SU-DHL-6 (cell line): ENCODE measurements at regions not wholly inside any gene's neighbourhood (a gene's known extent, or its start where the extent isn't known, plus 50 kb on each side); places are given as distances from the start of the nearest gene placed in this dataset.

Source experiments
- H2AFZ ChIP-seq: fragments of 200-600 bp; sonication (generic); 2 replicates; pipeline ENCODE4 v1.6.1; 2014; ENCODE audit warnings: low read depth, mild to moderate bottlenecking, moderate library complexity, mixed read lengths, antibody characterized with exemption, low read length; ENCODE audit not compliant: severe bottlenecking
- H3F3A ChIP-seq: fragments of 200-600 bp; shearing (Covaris generic); 2 replicates; pipeline ENCODE4 v1.6.0; 2016; ENCODE audit warnings: antibody characterized with exemption, mild to moderate bottlenecking; ENCODE audit not compliant: insufficient read depth
- H3K27ac ChIP-seq: fragments of 200-600 bp; sonication (generic); 2 replicates; pipeline ENCODE4 v1.5.1; 2016; ENCODE audit warnings: low read depth, mild to moderate bottlenecking, low read length, moderate library complexity, mixed read lengths
- H3K27me3 ChIP-seq: fragments of 200-600 bp; sonication (generic), shearing (Covaris generic); 2 replicates; pipeline ENCODE4 v1.6.0; 2014; ENCODE audit warnings: mild to moderate bottlenecking, low read length
- H3K36me3 ChIP-seq: fragments of 200-600 bp; sonication (generic); 2 replicates; pipeline ENCODE4 v1.6.1; 2014; ENCODE audit warnings: mild to moderate bottlenecking, low read length, mixed read lengths
- H3K4me2 ChIP-seq: fragments of 300-600, 200-600 bp; shearing (Covaris generic), sonication (generic); 2 replicates; pipeline ENCODE4 v1.6.0; 2014; ENCODE audit warnings: low read length, low read depth, mild to moderate bottlenecking; ENCODE audit not compliant: poor library complexity, severe bottlenecking
- H3K4me3 ChIP-seq: fragments of 200-600 bp; sonication (generic); 2 replicates; pipeline ENCODE4 v1.5.1; 2014; ENCODE audit warnings: antibody characterized with exemption, low read length, mild to moderate bottlenecking, mixed read lengths; ENCODE audit not compliant: insufficient read depth, poor library complexity, severe bottlenecking
- H3K79me2 ChIP-seq: fragments of 200-600 bp; sonication (generic); 2 replicates; pipeline ENCODE4 v1.6.1; 2014; ENCODE audit warnings: mild to moderate bottlenecking, low read length, moderate library complexity; ENCODE audit not compliant: insufficient read depth
- H3K9ac ChIP-seq: fragments of 200-600 bp; sonication (generic); 2 replicates; pipeline ENCODE4 v1.7.0; 2014; ENCODE audit warnings: mild to moderate bottlenecking, low read length
- H3K9me2 ChIP-seq: fragments of 200-600 bp; sonication (generic); replicated peaks from 2 replicates; pipeline ENCODE4 v1.6.1; 2014; ENCODE audit warnings: low read length; ENCODE audit not compliant: insufficient read depth
- H3K9me3 ChIP-seq: fragments of 200-600 bp; sonication (generic); 2 replicates; pipeline ENCODE4 v1.6.1; 2014; ENCODE audit warnings: low read length, mixed read lengths; ENCODE audit not compliant: insufficient read depth
- H4K20me1 ChIP-seq: fragments of 200-600 bp; sonication (generic); 2 replicates; pipeline ENCODE4 v1.6.1; 2014; ENCODE audit warnings: low read depth, mild to moderate bottlenecking, antibody characterized with exemption, low read length, moderate library complexity, mixed read lengths
- CTCF ChIP-seq: fragments of 200-600 bp; sonication (generic); IDR thresholded peaks from one replicate; pipeline ENCODE4 v1.5.1; 2017; ENCODE audit warnings: antibody characterized with exemption, mild to moderate bottlenecking, low read length, moderate library complexity; ENCODE audit not compliant: insufficient read depth, poor library complexity, severe bottlenecking
- EZH2phosphoT487 ChIP-seq: fragments of 200-600 bp; sonication (generic), shearing (Covaris generic); conservative IDR thresholded peaks from 2 replicates; pipeline ENCODE4 v1.6.1; 2018; ENCODE audit warnings: mild to moderate bottlenecking, antibody characterized with exemption, low read length, moderate library complexity, mixed read lengths

GRCh38 chr3:73805435-73805834 is 180.7 kb upstream of the PDZRN3 start:
- no peak overlapping the region for H3K9ac ChIP-seq
- no peaks in the 10 kb centered on the region for H4K20me1 ChIP-seq
- TF ChIP-seq CTCF (no peak), EZH2phosphoT487 (no peak)

GRCh38 chr3:73804204-73804603 is 179.5 kb upstream of the PDZRN3 start:
- no peaks in the 10 kb centered on the region for H3K36me3 ChIP-seq
- H3K4me3 ChIP-seq, result no peak overlapping the region
- no peak overlapping the region for H3K9ac ChIP-seq
- no peaks in the 10 kb centered on the region for H3K9me2 ChIP-seq
- H3K27me3 ChIP-seq, result no peaks in the 10 kb centered on the region
- no peaks in the 10 kb centered on the region for H3K9me3 ChIP-seq
- no peak overlapping the region for H3K27ac ChIP-seq
- no peaks in the 10 kb centered on the region for H4K20me1 ChIP-seq
- H2AFZ ChIP-seq, result no peak overlapping the region
- no peaks in the 10 kb centered on the region for H3K79me2 ChIP-seq
- no peak overlapping the region for H3K4me2 ChIP-seq
- TF ChIP-seq CTCF, result no peak
- TF ChIP-seq EZH2phosphoT487, result no peak
- H3F3A ChIP-seq, result no peaks in the 10 kb centered on the region

More at GRCh38 chr3:73805435-73805834, 180.7 kb upstream of the PDZRN3 start:
- H3K36me3 ChIP-seq, result no peaks in the 10 kb centered on the region
- no peaks in the 10 kb centered on the region for H3K9me3 ChIP-seq
- H3K79me2 ChIP-seq, result no peaks in the 10 kb centered on the region
- no peaks in the 10 kb centered on the region for H3K9me2 ChIP-seq
- no peaks in the 10 kb centered on the region for H3K27me3 ChIP-seq
- no peaks in the 10 kb centered on the region for H3F3A ChIP-seq
- no peak overlapping the region for H2AFZ ChIP-seq
- no peak overlapping the region for H3K27ac ChIP-seq
- H3K4me2 ChIP-seq, result no peak overlapping the region
- no peak overlapping the region for H3K4me3 ChIP-seq

- no peak for TF ChIP-seq CTCF
- TF ChIP-seq EZH2phosphoT487, result no peak
- Histone ChIP-seq H2AFZ (no peak overlapping the region), H3K79me2 (no peaks in the 10 kb centered on the region), H3K4me3 (no peak overlapping the region), H3K27ac (no peak overlapping the region), H3K9me3 (no peaks in the 10 kb centered on the region), H3F3A (no peaks in the 10 kb centered on the region), H3K27me3 (no peaks in the 10 kb centered on the region), H4K20me1 (no peaks in the 10 kb centered on the region), H3K9ac (no peak overlapping the region), H3K4me2 (no peak overlapping the region), H3K36me3 (no peaks in the 10 kb centered on the region), H3K9me2 (no peaks in the 10 kb centered on the region)
Observed at GRCh38 chr3:73801444-73801843, 176.7 kb upstream of the PDZRN3 start.
